ENCODE measurements at regions not wholly inside any gene's neighbourhood (a gene's known extent, or its start where the extent isn't known, plus 50 kb on each side); places are given as distances from the start of the nearest gene placed in this dataset.

- TF ChIP-seq CTCF (IDR thresholded peaks at IDR 0.05) (no peak), EP300 (IDR thresholded peaks at IDR 0.05) (no peak), POLR2A (IDR thresholded peaks at IDR 0.05) (no peak), POLR2AphosphoS5 (IDR thresholded peaks at IDR 0.05) (no peak)
Measured at GRCh38 chr19:29400917-29401711, 124.7 kb upstream of the VSTM2B start.
